Fibroblast of pulmonary artery (primary cell): ENCODE measurements at regions not wholly inside any gene's neighbourhood (a gene's known extent, or its start where the extent isn't known, plus 50 kb on each side); places are given as distances from the start of the nearest gene placed in this dataset.

Source experiments
- DNase-seq: peaks from one replicate; pipeline ENCODE4 v3.0.0-alpha.2; 2010; ENCODE audit warnings: low read depth
- H3K4me3 ChIP-seq: replicated peaks from 2 replicates; pipeline ENCODE4 v1.5.1; 2011; ENCODE audit warnings: low read depth, mild to moderate bottlenecking, control low read depth, low read length, moderate library complexity
- TF ChIP-seq, protein P1 (sequence below): IDR thresholded peaks from 2 replicates; pipeline ENCODE4 v1.5.1; 2011; ENCODE audit warnings: mild to moderate bottlenecking, control low read depth, low read length, inconsistent platforms; ENCODE audit errors: missing control alignments

DNA sequence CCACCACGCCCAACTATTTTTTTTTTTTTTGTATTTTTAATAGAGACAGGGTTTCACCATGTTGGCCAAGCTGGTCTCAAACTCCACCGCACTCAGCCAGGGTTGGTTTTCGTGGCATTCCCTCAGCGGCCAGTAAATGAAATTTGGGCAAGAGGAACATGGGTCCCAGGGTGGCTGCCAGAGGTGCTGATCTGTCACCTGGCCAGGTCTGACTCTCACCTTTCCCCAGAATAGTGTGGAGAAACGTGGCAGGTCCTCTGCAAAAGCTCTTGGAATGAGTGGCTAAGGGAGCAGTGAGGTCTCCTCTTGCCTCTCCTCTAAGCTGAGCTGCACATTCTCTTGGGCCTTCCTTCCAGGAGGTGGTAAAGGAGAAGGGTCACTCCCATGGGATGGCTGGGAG lies 170.1 kb downstream of the IRX2 start:
- H3K4me3 ChIP-seq, result no peak overlapping the region
- TF ChIP-seq, protein P1, sequence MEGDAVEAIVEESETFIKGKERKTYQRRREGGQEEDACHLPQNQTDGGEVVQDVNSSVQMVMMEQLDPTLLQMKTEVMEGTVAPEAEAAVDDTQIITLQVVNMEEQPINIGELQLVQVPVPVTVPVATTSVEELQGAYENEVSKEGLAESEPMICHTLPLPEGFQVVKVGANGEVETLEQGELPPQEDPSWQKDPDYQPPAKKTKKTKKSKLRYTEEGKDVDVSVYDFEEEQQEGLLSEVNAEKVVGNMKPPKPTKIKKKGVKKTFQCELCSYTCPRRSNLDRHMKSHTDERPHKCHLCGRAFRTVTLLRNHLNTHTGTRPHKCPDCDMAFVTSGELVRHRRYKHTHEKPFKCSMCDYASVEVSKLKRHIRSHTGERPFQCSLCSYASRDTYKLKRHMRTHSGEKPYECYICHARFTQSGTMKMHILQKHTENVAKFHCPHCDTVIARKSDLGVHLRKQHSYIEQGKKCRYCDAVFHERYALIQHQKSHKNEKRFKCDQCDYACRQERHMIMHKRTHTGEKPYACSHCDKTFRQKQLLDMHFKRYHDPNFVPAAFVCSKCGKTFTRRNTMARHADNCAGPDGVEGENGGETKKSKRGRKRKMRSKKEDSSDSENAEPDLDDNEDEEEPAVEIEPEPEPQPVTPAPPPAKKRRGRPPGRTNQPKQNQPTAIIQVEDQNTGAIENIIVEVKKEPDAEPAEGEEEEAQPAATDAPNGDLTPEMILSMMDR, result no peak
- no peak for DNase-seq

DNA sequence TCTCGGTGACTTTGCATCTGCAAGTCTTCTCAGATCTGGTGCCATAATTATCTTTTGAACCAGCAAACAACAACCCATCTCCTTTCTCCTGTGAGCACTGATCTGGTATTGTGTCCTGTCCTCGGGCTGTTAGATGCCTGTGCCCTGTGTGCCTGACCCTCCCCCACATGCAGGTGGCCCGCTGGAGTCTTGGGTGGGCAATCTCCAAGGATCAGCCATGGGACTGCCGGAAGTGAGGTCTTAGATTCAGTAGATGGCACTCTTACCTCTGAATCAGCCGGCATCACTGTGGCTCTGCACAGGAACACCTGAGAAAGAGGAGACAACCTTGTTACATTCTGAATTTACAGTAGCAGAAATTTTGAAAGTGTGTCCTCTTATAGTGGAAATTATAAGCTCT lies 172.4 kb downstream of the IRX2 start:
- no peak for DNase-seq
- TF ChIP-seq, protein P1, result no peak

DNA sequence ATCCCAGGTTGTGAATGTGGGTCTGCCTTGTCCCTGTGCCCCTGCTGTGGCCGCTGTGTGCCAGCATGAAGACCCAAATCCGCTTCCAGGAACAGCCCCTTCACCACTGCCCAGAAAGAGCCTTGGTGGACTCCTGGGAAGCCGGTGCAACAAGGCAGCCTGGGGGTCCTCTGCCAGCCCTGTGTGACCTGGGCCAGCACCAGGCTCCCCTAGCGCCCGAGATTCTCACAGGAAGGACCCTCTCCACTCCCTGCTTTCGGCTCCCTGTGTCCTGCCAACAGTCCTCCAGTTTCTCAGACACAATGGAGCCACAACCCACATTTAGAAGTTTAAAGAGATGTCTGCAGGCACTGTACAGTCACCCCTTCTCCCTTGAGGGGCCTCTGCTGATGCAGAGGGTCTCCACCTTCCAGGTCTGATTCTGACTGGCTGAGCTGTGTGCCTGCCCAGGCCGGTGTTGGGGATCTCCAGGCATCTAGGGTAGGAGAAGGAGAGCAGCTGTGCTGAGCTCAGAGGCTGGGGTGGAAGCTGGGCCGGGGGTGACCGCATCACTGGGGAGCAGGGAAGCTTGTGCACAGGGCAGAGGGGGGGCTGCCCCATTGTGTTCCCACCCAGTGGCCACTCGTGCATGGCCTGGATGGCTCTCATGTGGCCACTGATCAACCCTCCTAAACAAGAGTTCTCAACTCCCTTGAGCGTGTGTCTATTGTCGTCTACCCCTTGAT lies 174.0 kb downstream of the IRX2 start:
- TF ChIP-seq, protein P1, result no peak
- H3K4me3 ChIP-seq, result no peak overlapping the region
- no peak for DNase-seq

More for the DNA sequence above, 172.4 kb downstream of the IRX2 start:
- H3K4me3 ChIP-seq, result no peak overlapping the region

DNA sequence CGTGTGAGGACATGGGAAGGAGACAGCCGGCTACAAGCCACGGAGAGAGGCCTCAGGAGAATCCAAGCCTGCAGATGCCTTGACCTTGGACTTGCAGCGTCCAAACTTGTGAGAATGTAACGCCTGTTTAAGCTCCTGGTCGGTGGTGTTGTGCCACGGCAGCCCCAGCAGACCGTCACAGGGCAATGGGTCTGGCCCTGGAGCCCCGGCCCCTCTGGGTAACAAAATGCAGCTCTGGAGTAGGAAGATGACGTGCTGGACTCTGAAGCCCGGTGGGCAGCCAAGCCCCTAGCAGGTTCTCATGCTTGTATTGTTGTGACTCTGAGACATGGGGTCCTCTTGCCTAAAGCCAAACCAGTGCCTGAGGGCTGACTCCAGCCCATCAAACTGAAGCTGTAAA lies 174.7 kb downstream of the IRX2 start:
- TF ChIP-seq, protein P1, result no peak
- DNase-seq, result no peak
- H3K4me3 ChIP-seq, result no peak overlapping the region

DNA sequence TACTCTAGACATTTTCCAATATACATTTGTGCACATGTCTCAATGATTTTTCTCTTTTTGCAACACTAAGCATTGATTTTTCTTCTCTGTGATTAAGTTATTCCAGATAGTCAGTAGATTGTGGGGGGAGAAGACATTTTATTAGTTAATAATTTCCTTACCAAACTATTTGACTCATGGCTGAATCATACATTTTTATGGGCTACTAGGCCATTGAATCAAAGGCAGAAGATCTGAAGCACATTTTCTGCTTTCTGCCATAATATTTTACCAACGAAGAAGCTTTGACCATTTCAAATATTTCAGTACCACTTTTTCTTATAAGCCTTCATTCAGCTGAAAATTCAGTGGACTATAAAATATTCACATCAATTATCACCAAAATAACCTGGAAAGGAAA lies 175.6 kb downstream of the IRX2 start:
- no peak for DNase-seq
- TF ChIP-seq, protein P1, result no peak
- no peak overlapping the region for H3K4me3 ChIP-seq

DNA sequence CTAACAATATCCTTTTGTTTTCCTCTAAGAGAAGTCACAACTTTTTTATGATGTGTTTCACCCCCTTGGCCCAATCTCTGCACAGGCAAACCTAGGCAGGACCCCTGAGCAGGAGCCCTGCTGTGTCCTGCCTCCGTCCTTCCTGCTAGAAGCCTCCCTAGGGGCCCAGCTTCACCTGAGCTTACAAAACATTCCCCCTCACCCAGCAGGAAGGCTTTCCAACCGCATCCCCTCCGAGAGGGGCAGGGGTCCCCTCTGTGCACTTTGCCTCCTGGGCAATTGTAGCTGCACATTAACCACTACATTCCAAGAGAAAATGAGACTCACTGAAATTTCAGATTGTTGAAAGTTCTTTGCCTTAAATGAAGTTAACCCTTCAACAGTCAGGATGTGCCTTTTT lies 176.2 kb downstream of the IRX2 start:
- no peak for DNase-seq
- TF ChIP-seq, protein P1, result no peak
- H3K4me3 ChIP-seq, result no peak overlapping the region

DNA sequence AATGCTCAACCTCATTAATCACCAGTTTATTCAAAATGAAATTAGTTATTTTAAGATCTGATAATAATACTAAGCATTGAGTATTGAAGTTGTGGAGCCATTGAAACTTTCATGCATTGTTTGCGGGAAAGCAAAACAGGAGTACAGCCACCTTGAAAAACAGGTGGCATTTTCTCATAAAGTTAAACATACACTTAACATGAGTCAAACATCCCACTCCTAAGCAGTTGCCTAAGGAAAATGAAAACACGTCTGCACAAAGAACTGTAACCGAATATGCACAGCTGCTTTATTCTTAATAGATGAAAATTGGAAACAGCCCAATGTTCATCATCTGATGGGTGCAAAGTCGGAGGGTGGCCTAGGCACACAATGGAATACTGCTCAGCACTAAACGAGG lies 177.3 kb downstream of the IRX2 start:
- H3K4me3 ChIP-seq, result no peak overlapping the region
- TF ChIP-seq, protein P1, result no peak
- DNase-seq, result no peak
